ENCODE measurements at regions not wholly inside any gene's neighbourhood (a gene's known extent, or its start where the extent isn't known, plus 50 kb on each side); places are given as distances from the start of the nearest gene placed in this dataset.

- intact Hi-C loops (cut with micrococcal nuclease): no loop called here
- ATAC-seq (ENCODE audit: low read depth) (no peak), DNase-seq (no peak)
- Mint-ChIP-seq H3K4me3 (no peak overlapping the region), H3K27ac (no peak overlapping the region), H3K9me3 (no peaks in the 10 kb centered on the region), H3K4me1 (no peaks in the 10 kb centered on the region), H3K36me3 (ENCODE audit: low read depth) (no peaks in the 10 kb centered on the region), H3K27me3 (peaks cover 4% of the 10 kb centered on the region)
- TF ChIP-seq CTCF (IDR thresholded peaks at IDR 0.05): no peak
- ChIA-PET POLR2A (no interaction called here), CTCF (no interaction called here)
Observed at GRCh38 chr1:229760478-229760996, 134.5 kb downstream of the URB2 start.

GRCh38 chr1:229762891-229763290 is 136.8 kb downstream of the URB2 start:
- no peak overlapping the region for H3K27ac Mint-ChIP-seq
- H3K36me3 Mint-ChIP-seq (ENCODE audit: low read depth): no peaks in the 10 kb centered on the region
- H3K4me3 Mint-ChIP-seq: no peak overlapping the region
- H3K27me3 Mint-ChIP-seq: peaks cover 4% of the 10 kb centered on the region
- no peaks in the 10 kb centered on the region for H3K4me1 Mint-ChIP-seq
- DNase-seq (no peak), ATAC-seq (ENCODE audit: low read depth) (no peak)
- no peaks in the 10 kb centered on the region for H3K9me3 Mint-ChIP-seq
- POLR2A ChIA-PET: no interaction called here
- intact Hi-C loops (cut with micrococcal nuclease): no loop called here
- CTCF ChIA-PET: no interaction called here
- no peak for TF ChIP-seq CTCF (IDR thresholded peaks at IDR 0.05)

GRCh38 chr1:229768232-229768631 is 142.2 kb downstream of the URB2 start:
- Mint-ChIP-seq H3K27ac (no peak overlapping the region), H3K4me3 (no peak overlapping the region), H3K27me3 (peaks cover 18% of the 10 kb centered on the region), H3K9me3 (no peaks in the 10 kb centered on the region), H3K36me3 (ENCODE audit: low read depth) (no peaks in the 10 kb centered on the region), H3K4me1 (no peaks in the 10 kb centered on the region)
- DNase-seq (no peak), ATAC-seq (ENCODE audit: low read depth) (no peak)
- no peak for TF ChIP-seq CTCF (IDR thresholded peaks at IDR 0.05)
- CTCF ChIA-PET: no interaction called here
- intact Hi-C loops (cut with micrococcal nuclease): no loop called here
- POLR2A ChIA-PET: no interaction called here

- no peak for ATAC-seq (ENCODE audit: low read depth)
- no peak for TF ChIP-seq CTCF (IDR thresholded peaks at IDR 0.05)
- POLR2A ChIA-PET: no interaction called here
- Mint-ChIP-seq H3K9me3 (no peaks in the 10 kb centered on the region), H3K4me3 (no peak overlapping the region), H3K27me3 (peaks cover 18% of the 10 kb centered on the region), H3K36me3 (ENCODE audit: low read depth) (no peaks in the 10 kb centered on the region), H3K27ac (no peak overlapping the region), H3K4me1 (peaks cover 5% of the 10 kb centered on the region)
- no peak for DNase-seq
- intact Hi-C loops (cut with micrococcal nuclease): no loop called here
- CTCF ChIA-PET: no interaction called here
Observed at GRCh38 chr1:229769006-229769405, 143.0 kb downstream of the URB2 start.

GRCh38 chr1:229769809-229770208 is 143.8 kb downstream of the URB2 start:
- intact Hi-C loops (cut with micrococcal nuclease): no loop called here
- CTCF ChIA-PET: no interaction called here
- H3K27me3 Mint-ChIP-seq: peaks cover 18% of the 10 kb centered on the region
- peaks cover 5% of the 10 kb centered on the region for H3K4me1 Mint-ChIP-seq
- POLR2A ChIA-PET: no interaction called here
- no peak for TF ChIP-seq CTCF (IDR thresholded peaks at IDR 0.05)
- no peaks in the 10 kb centered on the region for H3K9me3 Mint-ChIP-seq
- H3K36me3 Mint-ChIP-seq (ENCODE audit: low read depth): no peaks in the 10 kb centered on the region
- H3K4me3 Mint-ChIP-seq: no peak overlapping the region
- no peak overlapping the region for H3K27ac Mint-ChIP-seq
- DNase-seq (no peak), ATAC-seq (ENCODE audit: low read depth) (no peak)

Data from activated B cell treated with CpG ODN at 0.5 μM for 24 hours (primary cell).